NCI-H187 (cell line): ENCODE measurements at regions not wholly inside any gene's neighbourhood (a gene's known extent, or its start where the extent isn't known, plus 50 kb on each side); places are given as distances from the start of the nearest gene placed in this dataset.

Source experiments
- DNase-seq, 2 experiments: peaks; one replicate each; lab custom pipeline; 2025; lab: John Stamatoyannopoulos, UW

DNA sequence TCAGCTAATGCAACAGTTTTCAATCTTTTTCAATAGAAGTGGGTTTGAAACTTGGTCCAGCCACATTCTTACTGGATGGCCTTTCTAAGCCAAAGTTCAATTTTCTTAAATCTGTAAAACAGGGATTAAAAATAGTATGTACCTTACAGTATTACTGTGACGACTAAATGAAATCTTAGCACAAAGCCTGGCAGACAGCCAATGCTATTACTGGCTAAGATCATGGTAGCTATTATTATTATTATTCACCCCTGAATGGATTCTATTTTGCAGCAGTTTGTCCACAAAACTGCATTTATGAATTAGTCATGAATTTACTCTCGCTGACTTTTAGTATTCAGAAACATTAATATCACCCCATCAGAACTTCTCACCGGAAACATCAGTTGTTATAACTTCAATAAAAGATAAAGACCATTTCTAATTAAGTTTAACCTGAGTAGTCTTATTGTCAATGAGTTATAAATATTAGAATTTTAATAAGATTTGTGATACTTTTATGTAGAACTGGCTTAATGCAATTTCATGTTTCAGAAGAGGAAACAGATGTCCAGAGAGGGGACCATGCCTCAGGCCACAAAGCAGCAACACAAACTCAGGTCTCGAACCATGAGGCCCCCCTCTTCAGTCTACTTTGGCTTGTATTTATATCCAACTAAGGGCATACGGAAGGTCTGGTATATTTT lies 468.2 kb downstream of the ARHGEF28 start:
- no peak for DNase-seq

DNA sequence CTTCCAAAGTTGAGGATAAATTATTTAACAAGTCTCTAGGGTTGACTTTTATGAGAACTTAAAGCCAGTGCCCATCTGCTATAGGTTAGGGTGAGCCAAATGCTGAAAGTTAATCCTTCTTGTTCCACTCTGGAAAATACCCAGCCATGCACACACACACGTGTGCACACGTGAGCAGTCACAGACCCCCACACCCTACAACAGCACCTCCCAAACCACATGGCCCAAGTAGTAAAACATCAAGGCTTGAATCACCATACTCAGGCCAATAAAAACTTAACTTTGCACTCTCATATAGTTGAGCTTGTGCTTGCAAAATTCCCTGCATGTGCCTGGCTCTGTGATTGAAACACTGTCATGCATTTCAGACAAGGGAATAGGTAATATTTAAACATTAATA lies 467.6 kb downstream of the ARHGEF28 start:
- no peak for DNase-seq

DNA sequence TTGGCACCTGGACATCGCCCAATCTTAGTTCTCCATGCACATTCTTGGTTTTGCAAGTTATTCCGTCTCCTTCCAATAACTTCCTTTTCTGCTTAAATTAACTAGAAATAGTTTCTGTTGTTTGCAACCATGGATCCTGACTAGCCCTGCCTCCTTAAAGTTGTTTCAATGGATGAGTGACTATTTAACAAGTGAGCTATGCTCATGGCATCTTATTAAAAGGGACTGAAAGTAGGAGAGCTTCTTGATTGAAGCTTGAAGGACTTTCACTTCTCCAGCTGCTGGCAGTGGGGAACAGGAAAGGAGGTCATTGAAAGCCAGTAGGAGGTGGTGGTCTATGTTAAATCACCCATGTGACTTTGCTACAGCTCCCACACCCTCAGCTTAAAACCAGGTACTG lies 466.8 kb downstream of the ARHGEF28 start:
- DNase-seq, result no peak

DNA sequence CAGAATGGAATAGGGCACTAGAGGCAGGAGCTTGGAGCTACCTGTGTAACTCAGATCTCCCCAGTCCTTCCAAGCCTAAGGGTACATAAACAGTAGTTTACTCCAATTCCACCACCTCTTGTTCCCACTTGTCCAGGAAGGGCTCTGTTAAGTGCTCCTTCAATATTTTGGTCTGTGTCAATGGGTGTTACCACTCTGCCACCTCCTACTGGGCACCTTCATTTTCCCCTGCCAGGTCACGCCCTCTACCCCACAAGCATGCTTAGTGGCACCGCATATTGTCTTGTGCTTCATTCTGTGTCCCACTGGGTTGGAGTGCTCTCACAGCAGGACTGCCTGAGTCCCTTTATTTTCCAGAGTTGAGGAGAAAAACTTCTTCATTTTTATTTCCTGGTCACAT lies 459.8 kb downstream of the ARHGEF28 start:
- peak; percentile 14 to 39 for DNase-seq

DNA sequence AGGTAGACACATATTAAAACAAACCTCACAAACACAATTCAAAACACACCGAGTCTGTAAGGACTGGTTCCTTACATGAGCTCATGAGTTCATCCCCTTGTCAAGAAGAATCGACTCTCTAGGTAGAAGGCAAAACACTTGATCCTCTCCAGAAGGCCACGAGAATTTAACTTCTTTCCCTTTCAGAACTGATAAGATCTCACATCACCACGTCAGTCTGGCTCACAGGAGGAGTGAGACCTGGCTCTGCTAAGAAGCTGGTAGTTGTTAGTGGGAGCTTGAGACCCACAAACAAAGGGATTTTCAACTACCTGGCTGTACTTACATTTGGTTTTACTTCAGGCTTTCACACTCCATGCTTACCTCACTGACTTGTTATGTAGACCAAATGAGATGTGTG lies 459.2 kb downstream of the ARHGEF28 start:
- no peak for DNase-seq

DNA sequence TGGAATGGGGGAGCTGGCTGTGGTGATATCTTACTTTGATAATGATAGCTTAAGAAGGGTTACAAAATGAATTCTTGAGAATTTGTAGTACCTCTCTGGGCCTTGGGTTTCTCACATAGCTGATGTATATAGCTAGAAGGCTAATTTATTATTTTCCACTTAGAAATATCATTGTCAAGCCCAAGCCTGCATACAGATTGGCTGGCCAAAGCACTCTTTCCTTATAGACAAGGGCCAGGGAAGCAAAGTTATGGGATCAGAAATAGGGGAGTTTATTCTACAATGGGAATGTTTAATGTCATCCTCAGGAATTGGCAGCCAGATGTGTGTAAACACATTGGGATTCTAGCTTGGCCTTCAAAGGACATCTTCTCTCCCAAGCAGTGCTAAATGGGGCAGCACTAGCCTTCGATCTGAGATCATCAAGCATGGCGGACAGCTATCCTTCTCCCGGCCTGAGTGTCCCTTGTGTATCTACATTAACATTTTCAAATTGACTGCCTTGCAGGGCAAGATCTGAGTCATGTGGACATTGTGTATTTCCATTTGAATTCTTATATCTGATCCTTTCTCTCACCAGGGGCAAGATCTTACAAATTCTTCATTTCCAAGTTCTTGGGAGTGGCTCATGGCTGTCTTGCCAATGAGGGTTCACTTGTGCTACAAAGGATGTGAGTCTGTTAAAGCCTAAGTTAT lies 457.2 kb downstream of the ARHGEF28 start:
- DNase-seq, result no peak

DNA sequence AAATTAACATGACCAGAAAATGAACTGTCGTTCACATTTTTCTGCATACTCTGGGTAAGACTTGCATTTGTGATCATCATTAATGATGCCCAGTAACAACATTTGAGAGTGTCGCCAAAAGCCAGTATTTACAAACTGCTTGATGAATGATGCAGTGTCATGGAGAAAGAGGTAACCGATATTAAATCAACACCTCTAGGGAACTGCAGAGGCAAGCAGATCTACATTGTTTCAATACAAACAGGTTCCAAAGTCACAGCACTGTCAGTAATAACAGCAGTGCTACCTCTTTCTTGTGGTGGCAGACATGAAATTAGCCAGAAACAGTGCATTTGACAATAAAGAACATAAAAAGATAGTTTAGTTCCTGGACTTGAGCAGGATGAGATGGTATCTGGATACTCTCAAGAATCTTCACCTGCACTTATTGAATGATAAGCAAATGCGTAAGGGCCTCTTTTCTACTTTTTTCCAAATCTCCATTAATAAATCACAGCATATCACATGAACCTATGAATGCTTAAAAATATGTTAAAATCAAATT lies 456.6 kb downstream of the ARHGEF28 start:
- DNase-seq, result no peak

DNA sequence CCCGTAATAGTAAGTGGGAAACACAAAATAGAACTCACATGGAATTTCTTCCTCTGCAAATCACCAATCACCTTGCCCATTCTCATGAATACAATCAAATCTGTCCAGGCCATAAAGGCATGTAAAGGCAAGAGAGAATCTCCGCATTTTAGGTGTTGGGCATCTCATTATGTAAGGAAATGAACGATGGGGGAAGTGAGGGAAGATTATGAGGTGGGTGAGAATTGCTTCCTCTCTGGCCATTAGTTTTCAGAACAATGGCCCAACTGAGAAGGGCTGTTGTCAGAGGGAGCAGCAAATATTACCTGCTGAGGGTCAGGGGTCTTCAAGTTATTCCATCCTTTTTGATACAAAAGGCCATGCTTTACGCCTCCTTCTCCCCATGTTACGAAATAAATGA lies 455.1 kb downstream of the ARHGEF28 start:
- no peak for DNase-seq

DNA sequence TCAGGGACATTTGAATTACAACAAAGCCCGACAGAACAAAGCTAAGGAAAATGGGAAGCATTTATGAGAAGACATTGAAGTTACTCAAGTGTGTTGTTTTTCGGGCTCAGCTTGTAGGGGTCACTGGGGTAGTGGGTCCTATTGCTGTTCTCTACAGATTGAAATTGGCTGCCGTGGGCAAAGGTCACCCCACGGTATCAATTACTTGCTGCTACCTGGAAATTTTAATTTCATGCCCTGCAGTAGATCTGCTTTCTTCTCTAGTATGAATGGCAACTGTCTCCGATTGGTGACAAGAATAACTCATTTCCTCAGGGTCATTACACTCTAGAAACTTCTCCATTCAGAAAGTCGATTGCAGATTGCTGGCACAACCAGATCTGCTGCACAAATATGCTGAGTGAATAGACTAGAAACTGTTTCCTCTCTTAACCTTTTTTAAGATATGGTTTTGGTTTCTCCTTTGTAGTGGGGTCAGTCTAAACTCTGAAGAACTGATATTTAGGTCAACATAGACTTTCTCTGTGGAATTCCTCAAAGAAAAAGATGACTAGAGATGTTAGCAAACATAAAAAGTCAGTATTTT lies 454.1 kb downstream of the ARHGEF28 start:
- no peak for DNase-seq

DNA sequence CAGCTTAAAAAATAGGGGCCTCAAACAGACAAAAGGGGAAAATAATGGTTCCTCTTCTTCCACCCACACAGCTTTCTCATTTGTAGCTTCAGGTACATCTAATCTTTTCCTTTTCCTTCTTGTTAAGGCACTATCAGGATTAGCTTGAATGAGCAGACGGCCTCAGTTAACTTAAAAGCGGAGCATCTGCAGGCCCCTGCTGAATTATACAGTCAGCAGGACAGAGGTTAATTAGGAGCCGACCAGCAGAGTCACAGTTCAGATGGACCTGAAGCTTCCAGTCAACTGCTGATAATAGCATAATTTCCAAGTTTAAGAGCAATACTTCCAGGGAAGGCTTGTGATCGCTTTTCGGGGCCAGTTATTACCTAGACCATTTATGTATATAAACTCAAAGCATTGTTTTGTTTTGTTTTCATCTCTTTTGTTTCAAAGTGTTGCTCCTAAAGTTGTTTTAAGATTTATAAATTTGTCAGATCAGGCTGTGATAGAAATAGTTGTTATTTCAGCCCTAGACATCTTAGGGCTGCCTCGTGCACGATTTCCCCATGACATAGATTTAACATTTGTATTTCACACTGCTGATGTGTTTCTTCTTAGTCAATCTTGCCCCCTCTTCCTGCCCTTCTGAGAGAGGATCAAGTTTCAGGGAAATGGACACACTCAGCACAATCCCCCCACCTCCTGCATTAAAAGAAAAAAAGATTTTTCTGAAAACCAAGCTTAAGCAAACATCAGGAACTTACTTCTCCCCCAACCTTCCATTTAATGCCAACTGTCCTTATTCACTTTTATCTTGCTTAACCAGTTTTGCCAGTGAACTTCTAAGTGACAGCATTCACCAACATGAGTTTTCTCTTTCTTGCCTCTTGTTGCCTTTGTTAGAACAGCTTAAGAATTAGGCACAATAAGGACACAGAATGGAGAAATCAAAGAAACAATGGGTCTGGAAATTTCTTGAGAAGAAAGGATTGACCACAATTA lies 449.8 kb downstream of the ARHGEF28 start:
- no peak for DNase-seq

DNA sequence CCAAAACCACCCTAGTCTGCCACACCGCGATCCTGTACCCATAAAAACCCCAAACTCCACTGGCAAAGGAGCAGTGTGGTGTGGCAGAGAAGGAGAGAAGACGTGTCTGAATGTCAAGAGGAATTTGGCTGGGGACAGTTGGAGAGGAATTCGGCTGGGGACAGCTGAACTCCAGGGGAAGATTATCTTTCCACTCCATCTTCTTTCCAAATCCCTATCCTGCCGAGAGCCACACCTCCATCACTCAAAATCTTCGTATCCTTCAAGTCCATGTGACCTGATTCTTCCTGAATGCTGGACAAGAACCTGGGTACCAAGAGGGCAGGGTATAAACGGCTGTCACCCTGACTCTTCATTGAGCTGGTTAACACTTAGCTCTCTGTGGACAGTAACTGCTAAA lies 448.1 kb downstream of the ARHGEF28 start:
- DNase-seq, result no peak

DNA sequence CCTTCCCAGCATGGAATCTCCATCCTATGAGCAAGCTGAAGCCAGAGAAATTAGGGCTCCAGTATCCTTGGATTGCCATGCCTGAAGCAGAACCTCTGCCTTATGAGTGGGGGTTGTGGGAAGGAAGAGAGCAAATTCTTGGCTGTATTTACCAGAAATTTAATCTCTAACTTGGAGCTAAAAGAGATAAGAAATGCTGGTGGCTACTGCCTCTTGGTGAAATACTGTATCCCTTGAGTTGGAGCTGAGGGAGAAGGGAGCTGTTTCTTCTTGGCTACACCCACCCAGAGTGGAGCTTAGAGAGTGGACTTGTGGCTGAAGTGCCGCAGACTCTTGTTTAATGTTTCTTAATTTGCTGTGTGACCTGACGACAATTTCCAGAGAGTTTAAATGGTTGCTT lies 447.3 kb downstream of the ARHGEF28 start:
- no peak for DNase-seq

DNA sequence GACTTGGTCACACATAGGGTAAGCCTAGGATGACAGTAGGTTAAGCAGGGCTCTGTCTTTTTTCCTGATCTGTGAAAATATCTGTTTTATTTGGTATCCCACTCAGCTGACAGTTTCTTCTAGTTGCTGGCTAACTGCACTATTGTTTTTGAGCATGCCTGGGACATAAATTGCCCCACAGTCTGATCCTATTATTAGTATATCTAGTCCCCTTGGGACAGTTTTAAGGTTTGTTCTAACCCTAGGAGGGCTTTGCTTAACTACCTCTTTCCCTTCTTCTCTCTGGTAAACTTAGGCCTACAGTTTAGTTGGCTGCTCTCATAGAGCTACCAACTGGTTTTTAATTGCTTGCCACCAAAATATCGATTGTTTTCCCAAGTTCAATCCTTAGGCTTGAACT lies 446.6 kb downstream of the ARHGEF28 start:
- no peak for DNase-seq

DNA sequence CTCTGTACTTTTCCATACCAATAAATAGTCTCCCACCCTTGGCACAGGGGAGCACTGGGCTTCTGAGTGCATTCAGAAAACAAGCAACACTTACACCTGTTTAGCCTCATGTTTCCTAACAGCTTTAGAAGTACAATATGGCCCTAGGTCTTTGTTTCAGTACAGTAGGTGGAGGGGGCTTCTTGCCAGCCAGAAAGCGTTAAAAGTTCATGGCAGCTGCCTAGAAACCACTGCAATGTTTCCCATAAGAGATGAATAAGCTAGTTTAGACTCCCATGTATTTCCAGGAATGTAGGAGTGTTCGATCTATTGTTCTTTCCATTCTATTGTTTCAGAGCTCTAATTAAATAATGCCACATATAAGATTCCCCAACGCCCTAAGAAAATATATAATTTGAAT lies 444.8 kb downstream of the ARHGEF28 start:
- DNase-seq, result no peak

DNA sequence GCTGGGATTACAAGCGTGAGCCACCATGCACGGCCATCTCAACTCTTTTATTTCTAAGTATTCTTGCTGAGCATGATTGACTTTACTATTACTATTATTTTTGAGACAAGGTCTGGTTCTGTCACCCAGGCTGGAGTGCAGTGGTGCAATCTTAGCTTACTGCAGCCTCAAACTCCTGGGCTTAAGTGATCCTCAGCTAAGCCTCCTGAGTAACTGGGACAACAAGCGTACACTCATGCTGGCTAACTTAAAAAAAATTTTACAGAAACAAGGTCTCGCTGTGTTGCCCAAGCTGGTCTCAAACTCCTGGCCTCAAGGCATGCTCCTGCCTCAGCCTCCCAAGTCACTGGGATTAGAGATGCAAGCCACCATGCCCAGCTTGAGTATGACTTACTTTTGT lies 443.7 kb downstream of the ARHGEF28 start:
- DNase-seq, result no peak

DNA sequence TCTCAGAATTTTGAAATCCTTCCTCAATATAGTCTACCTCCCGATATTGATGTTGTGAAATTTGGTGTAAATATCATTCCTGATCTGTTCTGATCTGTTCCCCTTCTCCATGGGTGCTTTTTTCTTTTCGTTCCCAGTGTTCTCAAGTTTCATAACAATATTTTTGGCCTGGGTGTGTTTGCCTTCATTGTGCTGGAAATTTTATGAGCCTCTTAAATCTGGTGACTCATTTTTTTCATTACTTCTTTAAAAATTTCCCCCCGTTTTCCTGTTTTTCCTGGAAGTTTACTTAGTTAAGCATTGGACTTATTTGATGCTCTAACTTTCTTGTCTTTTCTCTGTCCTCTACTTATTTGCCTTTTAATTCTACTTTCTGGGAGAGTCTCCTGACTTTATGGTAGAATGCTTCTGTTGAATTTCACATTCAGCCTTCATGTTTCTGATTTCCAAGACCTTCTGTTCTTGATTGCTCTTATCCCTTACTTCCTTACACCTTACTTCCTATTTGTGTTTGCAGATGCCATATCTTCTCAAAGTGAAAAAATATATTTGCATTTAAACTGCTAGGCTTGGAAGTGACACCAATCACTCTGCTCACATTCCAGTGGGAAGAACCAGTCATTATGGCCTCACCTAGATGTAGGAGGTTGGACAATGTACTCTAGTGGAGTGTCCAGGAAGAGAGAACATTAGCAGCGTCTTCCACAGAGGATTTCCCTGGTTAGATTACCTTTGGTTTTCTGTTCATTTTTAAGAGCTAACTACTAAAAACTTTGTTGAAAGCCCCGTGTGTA lies 441.9 kb downstream of the ARHGEF28 start:
- DNase-seq, result no peak

DNA sequence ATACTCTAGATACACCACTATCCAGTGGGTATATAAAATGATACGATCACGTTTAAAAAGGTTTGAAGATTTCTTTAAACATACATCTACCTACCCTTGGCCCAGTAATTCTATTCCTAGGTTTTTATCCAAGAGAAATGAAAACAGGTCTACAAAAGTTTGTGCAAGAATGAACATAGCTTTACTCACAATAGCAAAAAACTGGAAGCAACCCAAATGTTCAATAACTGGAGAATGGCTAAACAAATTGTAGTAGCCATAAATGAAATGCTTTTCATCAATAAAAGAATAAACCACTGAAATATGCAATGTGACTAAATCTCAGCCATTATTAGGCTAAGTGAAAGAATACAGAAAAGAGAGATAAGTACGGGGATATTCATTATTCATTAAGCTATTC lies 438.9 kb downstream of the ARHGEF28 start:
- no peak for DNase-seq

DNA sequence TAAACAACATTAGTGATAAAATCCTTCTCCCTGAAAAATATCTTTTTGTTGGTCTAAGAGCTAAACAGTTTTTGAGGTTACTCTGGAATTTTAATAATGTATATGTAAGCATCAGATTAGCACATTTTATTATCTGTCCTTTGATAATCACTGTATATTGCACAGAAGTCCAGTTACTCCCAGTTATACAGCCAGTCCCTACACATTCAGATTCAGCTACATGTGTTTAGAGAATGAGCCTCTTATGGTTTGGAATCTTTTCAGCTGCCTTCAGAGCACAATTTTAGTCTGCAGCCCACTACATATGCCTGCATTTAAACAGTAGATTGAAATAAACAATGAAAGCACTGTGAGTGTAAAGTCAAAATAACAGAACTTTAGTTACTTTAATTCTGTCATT lies 438.2 kb downstream of the ARHGEF28 start:
- no peak for DNase-seq

DNA sequence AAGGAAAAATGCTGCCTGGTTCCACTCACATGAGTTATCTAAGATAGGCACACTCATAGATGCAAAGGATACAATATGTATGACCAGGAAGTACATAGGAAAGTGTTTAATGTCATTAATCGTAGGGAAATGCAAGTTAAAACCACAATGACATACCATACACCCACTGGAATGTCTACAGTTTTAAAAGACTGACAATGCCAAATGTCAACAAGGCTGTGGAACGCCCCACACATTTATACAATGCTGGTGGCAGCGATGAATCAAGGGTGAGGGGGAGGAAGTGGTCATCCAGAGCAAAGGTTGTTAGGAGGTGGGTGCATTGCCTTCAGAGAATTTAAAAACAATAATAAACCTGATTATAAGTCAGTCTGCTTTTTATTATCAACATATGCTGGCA lies 437.8 kb downstream of the ARHGEF28 start:
- no peak for DNase-seq

DNA sequence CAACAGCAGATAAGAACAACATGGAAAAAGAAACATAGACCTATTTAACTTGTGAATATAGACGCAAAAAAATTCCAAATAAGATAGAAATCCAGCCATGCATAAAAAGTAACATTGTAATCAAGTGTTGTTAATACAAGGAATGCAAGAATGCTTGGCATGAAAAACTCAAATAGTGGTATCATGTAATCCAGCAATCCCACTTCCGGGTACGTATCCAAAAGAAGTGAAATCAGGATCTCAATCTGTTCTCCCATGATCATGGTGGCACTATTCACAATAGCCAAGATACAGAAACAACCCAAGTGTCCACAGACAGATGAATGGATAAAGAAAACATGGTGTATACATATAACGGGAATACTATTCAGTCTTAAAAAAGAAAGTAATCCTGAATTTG lies 437.4 kb downstream of the ARHGEF28 start:
- DNase-seq, result no peak

DNA sequence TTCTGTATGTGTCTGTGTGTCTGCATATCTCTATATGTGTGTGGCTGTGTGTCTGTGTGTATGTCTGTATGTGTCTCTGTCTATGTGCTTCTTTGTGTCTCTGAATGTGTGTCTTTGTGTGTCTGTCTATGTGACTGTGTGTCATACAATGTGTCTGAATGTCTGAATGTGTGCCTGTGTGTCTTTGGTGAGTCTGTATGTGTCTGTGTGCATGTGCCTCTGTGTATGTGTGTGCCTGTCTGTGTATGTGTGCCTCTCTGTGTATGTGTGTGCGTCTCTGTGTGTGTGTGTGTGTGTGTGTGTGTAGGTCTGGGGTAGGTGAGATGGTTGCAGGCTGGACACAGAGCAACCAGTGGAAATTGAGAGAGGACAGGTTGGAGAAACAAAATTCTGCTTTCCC lies 435.3 kb downstream of the ARHGEF28 start:
- no peak for DNase-seq
